ENCODE measurements at regions not wholly inside any gene's neighbourhood (a gene's known extent, or its start where the extent isn't known, plus 50 kb on each side); places are given as distances from the start of the nearest gene placed in this dataset.

DNA sequence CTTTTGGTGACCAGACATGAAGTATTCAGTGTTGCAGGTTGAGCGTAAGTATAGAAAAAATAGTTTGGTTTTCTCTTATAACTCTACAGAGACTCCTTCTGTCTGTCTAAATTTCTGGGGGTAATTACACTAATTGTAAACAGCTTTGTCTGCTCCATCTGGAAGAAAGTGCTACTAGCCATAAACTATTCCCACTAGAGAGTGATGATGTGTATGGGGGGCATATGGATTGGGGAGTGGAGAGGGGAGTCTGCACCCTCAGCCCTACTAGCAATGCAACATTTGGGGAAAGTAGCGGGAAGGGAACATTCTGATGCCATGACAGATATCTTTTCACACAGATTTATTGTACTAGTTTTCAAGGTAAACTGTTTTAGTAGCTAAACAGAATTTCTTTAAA lies 549.7 kb downstream of the TRIML1 start:
- intact Hi-C loops (cut with DNase I) = no loop called here
- DNase-seq = no peak
- Histone ChIP-seq H3K9ac (ENCODE audit: low read length in 3 of 3) (no peak overlapping the region), H3K36me3 (ENCODE audit: control insufficient read depth in 2 of 3, insufficient read depth in 3 of 3, low read length in 3 of 3) (no peaks in the 10 kb centered on the region), H3K4me3 (ENCODE audit: low read length in 3 of 3) (no peak overlapping the region), H3K4me1 (ENCODE audit: control insufficient read depth in 2 of 3, insufficient read depth in 2 of 3, low read depth in 1 of 3, low read length in 3 of 3) (no peaks in the 10 kb centered on the region), H3K27me3 (ENCODE audit: control insufficient read depth, insufficient read depth, low read length) (no peaks in the 10 kb centered on the region), H3K27ac (ENCODE audit: low read depth in 2 of 2, low read length in 2 of 2) (no peak overlapping the region), H3K9me3 (ENCODE audit: control insufficient read depth in 2 of 3, insufficient read depth in 1 of 3, low read length in 3 of 3) (no peaks in the 10 kb centered on the region)
- TF ChIP-seq, protein P1, sequence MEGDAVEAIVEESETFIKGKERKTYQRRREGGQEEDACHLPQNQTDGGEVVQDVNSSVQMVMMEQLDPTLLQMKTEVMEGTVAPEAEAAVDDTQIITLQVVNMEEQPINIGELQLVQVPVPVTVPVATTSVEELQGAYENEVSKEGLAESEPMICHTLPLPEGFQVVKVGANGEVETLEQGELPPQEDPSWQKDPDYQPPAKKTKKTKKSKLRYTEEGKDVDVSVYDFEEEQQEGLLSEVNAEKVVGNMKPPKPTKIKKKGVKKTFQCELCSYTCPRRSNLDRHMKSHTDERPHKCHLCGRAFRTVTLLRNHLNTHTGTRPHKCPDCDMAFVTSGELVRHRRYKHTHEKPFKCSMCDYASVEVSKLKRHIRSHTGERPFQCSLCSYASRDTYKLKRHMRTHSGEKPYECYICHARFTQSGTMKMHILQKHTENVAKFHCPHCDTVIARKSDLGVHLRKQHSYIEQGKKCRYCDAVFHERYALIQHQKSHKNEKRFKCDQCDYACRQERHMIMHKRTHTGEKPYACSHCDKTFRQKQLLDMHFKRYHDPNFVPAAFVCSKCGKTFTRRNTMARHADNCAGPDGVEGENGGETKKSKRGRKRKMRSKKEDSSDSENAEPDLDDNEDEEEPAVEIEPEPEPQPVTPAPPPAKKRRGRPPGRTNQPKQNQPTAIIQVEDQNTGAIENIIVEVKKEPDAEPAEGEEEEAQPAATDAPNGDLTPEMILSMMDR (IDR thresholded peaks at IDR 0.05; ENCODE audit: borderline replicate concordance, extremely low read depth, insufficient read depth) = no peak
- no peak for FAIRE-seq

DNA sequence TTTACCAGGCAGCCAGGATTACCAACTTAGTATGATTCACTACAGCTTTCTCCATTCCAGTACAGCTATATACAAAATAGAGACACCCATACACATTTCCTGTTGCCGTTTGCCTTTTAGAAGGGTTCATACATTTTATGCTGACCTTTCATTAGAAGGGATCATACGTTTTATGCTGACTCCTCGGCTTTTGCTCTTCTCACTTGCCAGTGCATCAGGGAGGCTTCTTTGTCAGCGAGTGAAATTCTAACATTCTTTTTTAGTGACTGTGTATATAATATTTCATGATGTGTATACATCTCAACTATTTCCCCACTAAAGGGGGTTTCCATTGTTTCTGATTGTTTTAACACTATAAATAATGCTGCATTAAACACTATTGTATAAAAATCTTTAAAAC lies 552.6 kb downstream of the TRIML1 start:
- H3K9me3 ChIP-seq (ENCODE audit: control insufficient read depth in 2 of 3, insufficient read depth in 1 of 3, low read length in 3 of 3) = no peaks in the 10 kb centered on the region
- no peaks in the 10 kb centered on the region for H3K4me1 ChIP-seq (ENCODE audit: control insufficient read depth in 2 of 3, insufficient read depth in 2 of 3, low read depth in 1 of 3, low read length in 3 of 3)
- H3K27me3 ChIP-seq (ENCODE audit: control insufficient read depth, insufficient read depth, low read length) = no peaks in the 10 kb centered on the region
- H3K36me3 ChIP-seq (ENCODE audit: control insufficient read depth in 2 of 3, insufficient read depth in 3 of 3, low read length in 3 of 3) = no peaks in the 10 kb centered on the region
- TF ChIP-seq, protein P1 (IDR thresholded peaks at IDR 0.05; ENCODE audit: borderline replicate concordance, extremely low read depth, insufficient read depth) = no peak
- no peak overlapping the region for H3K9ac ChIP-seq (ENCODE audit: low read length in 3 of 3)
- DNase-seq (no peak), FAIRE-seq (no peak)
- intact Hi-C loops (cut with DNase I) = no loop called here
- H3K27ac ChIP-seq (ENCODE audit: low read depth in 2 of 2, low read length in 2 of 2) = no peak overlapping the region
- no peak overlapping the region for H3K4me3 ChIP-seq (ENCODE audit: low read length in 3 of 3)

DNA sequence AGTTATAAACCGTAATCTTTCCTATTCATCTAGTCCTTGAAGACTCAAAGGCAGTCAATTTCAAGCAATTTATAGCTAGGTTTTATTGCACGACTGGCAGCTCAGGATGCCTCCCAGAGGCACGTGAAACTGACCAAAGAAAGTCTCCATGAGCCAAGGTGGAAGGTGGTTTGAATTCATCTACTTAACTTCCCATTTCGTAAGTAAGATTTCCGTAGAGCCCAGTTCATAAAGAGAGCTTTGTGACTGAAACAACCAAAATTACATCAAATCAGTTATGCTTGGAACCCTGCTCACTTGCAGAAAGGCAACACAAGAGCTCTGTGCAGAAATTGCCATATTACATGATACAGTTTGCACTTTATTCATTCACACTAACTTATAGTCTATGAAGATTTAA lies 556.0 kb downstream of the TRIML1 start:
- FAIRE-seq (no peak), DNase-seq (no peak)
- no peaks in the 10 kb centered on the region for H3K4me1 ChIP-seq (ENCODE audit: control insufficient read depth in 2 of 3, insufficient read depth in 2 of 3, low read depth in 1 of 3, low read length in 3 of 3)
- TF ChIP-seq, protein P1 (IDR thresholded peaks at IDR 0.05; ENCODE audit: borderline replicate concordance, extremely low read depth, insufficient read depth) = no peak
- H3K27ac ChIP-seq (ENCODE audit: low read depth in 2 of 2, low read length in 2 of 2) = no peak overlapping the region
- no peaks in the 10 kb centered on the region for H3K9me3 ChIP-seq (ENCODE audit: control insufficient read depth in 2 of 3, insufficient read depth in 1 of 3, low read length in 3 of 3)
- H3K36me3 ChIP-seq (ENCODE audit: control insufficient read depth in 2 of 3, insufficient read depth in 3 of 3, low read length in 3 of 3) = no peaks in the 10 kb centered on the region
- intact Hi-C loops (cut with DNase I) = no loop called here
- no peak overlapping the region for H3K9ac ChIP-seq (ENCODE audit: low read length in 3 of 3)
- no peaks in the 10 kb centered on the region for H3K27me3 ChIP-seq (ENCODE audit: control insufficient read depth, insufficient read depth, low read length)
- no peak overlapping the region for H3K4me3 ChIP-seq (ENCODE audit: low read length in 3 of 3)

DNA sequence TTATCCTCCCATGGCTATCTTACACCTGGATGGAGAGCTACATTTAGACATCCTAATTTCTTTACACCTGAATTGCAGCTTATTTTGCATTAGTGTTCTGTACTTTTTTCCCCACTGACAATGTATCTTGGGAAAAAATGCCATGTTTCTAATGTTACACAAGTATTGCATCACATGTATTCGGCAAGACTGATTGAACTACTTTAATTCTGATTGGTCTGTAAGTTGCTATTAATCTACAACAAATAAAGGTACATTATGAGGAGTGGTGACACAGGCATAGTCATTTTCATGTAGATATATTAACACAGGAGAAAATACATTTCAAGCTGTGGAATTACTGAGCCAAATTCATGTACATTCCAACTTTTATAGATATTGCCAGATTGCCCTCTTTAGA lies 558.0 kb downstream of the TRIML1 start:
- H3K27ac ChIP-seq (ENCODE audit: low read depth in 2 of 2, low read length in 2 of 2) = no peak overlapping the region
- H3K27me3 ChIP-seq (ENCODE audit: control insufficient read depth, insufficient read depth, low read length) = no peaks in the 10 kb centered on the region
- no peak for FAIRE-seq
- intact Hi-C loops (cut with DNase I) = no loop called here
- H3K9ac ChIP-seq (ENCODE audit: low read length in 3 of 3) = no peak overlapping the region
- TF ChIP-seq, protein P1 (IDR thresholded peaks at IDR 0.05; ENCODE audit: borderline replicate concordance, extremely low read depth, insufficient read depth) = no peak
- no peaks in the 10 kb centered on the region for H3K36me3 ChIP-seq (ENCODE audit: control insufficient read depth in 2 of 3, insufficient read depth in 3 of 3, low read length in 3 of 3)
- H3K4me1 ChIP-seq (ENCODE audit: control insufficient read depth in 2 of 3, insufficient read depth in 2 of 3, low read depth in 1 of 3, low read length in 3 of 3) = no peaks in the 10 kb centered on the region
- no peak for DNase-seq
- no peaks in the 10 kb centered on the region for H3K9me3 ChIP-seq (ENCODE audit: control insufficient read depth in 2 of 3, insufficient read depth in 1 of 3, low read length in 3 of 3)
- H3K4me3 ChIP-seq (ENCODE audit: low read length in 3 of 3) = no peak overlapping the region
